ENCODE measurements at regions not wholly inside any gene's neighbourhood (a gene's known extent, or its start where the extent isn't known, plus 50 kb on each side); places are given as distances from the start of the nearest gene placed in this dataset.

DNA sequence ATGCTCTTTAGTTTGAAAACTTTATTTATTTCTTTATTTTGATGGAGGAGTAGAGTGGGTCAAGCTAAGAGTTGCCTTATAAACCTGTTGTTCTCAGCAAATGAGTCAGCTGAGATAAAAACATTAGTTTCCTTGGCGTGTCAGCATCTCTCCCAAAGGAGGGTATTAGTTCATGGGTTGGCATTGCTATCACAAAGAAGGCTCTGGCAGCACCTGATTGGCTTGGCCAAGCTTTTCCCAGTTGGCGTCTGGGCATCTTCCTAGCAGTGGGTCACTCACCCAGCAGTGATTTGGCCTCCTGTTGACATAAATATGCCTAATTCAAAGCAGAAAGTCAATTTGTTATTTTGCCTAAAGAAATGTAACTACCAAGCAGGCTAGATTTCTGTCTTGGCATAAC lies 200.7 kb upstream of the TNP1 start:
- TF ChIP-seq TCF12 (IDR thresholded peaks at IDR 0.05) = no peak
- TF ChIP-seq FOSL2 (IDR thresholded peaks at IDR 0.05; ENCODE audit: borderline replicate concordance, low read depth) = no peak
- TF ChIP-seq RFX5 (IDR thresholded peaks at IDR 0.05; ENCODE audit: low read length) = no peak
- no peak for TF ChIP-seq RXRA (IDR thresholded peaks at IDR 0.05; ENCODE audit: borderline replicate concordance, low read depth)
- TF ChIP-seq ELF1 (IDR thresholded peaks at IDR 0.05) = no peak
- TF ChIP-seq NFIC (IDR thresholded peaks at IDR 0.05; ENCODE audit: borderline replicate concordance) = no peak
- TF ChIP-seq JUND (IDR thresholded peaks at IDR 0.05) = no peak
- TF ChIP-seq, protein P1, sequence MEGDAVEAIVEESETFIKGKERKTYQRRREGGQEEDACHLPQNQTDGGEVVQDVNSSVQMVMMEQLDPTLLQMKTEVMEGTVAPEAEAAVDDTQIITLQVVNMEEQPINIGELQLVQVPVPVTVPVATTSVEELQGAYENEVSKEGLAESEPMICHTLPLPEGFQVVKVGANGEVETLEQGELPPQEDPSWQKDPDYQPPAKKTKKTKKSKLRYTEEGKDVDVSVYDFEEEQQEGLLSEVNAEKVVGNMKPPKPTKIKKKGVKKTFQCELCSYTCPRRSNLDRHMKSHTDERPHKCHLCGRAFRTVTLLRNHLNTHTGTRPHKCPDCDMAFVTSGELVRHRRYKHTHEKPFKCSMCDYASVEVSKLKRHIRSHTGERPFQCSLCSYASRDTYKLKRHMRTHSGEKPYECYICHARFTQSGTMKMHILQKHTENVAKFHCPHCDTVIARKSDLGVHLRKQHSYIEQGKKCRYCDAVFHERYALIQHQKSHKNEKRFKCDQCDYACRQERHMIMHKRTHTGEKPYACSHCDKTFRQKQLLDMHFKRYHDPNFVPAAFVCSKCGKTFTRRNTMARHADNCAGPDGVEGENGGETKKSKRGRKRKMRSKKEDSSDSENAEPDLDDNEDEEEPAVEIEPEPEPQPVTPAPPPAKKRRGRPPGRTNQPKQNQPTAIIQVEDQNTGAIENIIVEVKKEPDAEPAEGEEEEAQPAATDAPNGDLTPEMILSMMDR (IDR thresholded peaks at IDR 0.05) = no peak
- no peak for TF ChIP-seq SMC3 (IDR thresholded peaks at IDR 0.05; ENCODE audit: low read depth, low read length)
- TF ChIP-seq, protein P2, sequence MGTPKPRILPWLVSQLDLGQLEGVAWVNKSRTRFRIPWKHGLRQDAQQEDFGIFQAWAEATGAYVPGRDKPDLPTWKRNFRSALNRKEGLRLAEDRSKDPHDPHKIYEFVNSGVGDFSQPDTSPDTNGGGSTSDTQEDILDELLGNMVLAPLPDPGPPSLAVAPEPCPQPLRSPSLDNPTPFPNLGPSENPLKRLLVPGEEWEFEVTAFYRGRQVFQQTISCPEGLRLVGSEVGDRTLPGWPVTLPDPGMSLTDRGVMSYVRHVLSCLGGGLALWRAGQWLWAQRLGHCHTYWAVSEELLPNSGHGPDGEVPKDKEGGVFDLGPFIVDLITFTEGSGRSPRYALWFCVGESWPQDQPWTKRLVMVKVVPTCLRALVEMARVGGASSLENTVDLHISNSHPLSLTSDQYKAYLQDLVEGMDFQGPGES (IDR thresholded peaks at IDR 0.05; ENCODE audit: low read depth, low read length) = no peak
- TF ChIP-seq EZH2phosphoT487 (IDR thresholded peaks at IDR 0.05; ENCODE audit: borderline replicate concordance, low read depth) = no peak
- TF ChIP-seq MXI1 (IDR thresholded peaks at IDR 0.05; ENCODE audit: low read depth, low read length) = no peak
- no peak for TF ChIP-seq YY1 (IDR thresholded peaks at IDR 0.05; ENCODE audit: low read depth)
- no peak for TF ChIP-seq TEAD4 (IDR thresholded peaks at IDR 0.05; ENCODE audit: borderline replicate concordance, insufficient read depth)
- Histone ChIP-seq H3K9me3 (no peaks in the 10 kb centered on the region), H3K27me3 (ENCODE audit: insufficient read depth) (no peaks in the 10 kb centered on the region), H3K4me1 (ENCODE audit: control insufficient read depth in 1 of 2, insufficient read depth in 2 of 2, low read depth in 1 of 2, low read length in 1 of 2) (no peaks in the 10 kb centered on the region; a peak in 1 of 4 replicates), H3K9me2 (no peaks in the 10 kb centered on the region), H3K9ac (no peak overlapping the region), H3K4me3 (ENCODE audit: low read depth in 2 of 2, low read length in 1 of 2) (no peak overlapping the region), H4K20me1 (ENCODE audit: insufficient read depth) (no peaks in the 10 kb centered on the region), H2AFZ (ENCODE audit: low read depth) (no peak overlapping the region), H3K27ac (ENCODE audit: low read depth in 2 of 2, low read length in 1 of 2) (no peak overlapping the region), H3K4me2 (no peak overlapping the region), H3K79me2 (ENCODE audit: insufficient read depth) (no peaks in the 10 kb centered on the region), H3K36me3 (replicated peaks in 1 of 2; ENCODE audit: control insufficient read depth in 1 of 2, insufficient read depth in 2 of 2, low read length in 1 of 2) (no peaks in the 10 kb centered on the region), H3F3A (replicated peaks; ENCODE audit: insufficient read depth) (no peaks in the 10 kb centered on the region)
- CTCF ChIA-PET = no interaction called here
- POLR2A ChIA-PET = no interaction called here
- no peak for DNase-seq
- WGBS (ENCODE audit: low lambda C conversion rate) = 86% methylated on average over 2 of the region's 2 CpGs

DNA sequence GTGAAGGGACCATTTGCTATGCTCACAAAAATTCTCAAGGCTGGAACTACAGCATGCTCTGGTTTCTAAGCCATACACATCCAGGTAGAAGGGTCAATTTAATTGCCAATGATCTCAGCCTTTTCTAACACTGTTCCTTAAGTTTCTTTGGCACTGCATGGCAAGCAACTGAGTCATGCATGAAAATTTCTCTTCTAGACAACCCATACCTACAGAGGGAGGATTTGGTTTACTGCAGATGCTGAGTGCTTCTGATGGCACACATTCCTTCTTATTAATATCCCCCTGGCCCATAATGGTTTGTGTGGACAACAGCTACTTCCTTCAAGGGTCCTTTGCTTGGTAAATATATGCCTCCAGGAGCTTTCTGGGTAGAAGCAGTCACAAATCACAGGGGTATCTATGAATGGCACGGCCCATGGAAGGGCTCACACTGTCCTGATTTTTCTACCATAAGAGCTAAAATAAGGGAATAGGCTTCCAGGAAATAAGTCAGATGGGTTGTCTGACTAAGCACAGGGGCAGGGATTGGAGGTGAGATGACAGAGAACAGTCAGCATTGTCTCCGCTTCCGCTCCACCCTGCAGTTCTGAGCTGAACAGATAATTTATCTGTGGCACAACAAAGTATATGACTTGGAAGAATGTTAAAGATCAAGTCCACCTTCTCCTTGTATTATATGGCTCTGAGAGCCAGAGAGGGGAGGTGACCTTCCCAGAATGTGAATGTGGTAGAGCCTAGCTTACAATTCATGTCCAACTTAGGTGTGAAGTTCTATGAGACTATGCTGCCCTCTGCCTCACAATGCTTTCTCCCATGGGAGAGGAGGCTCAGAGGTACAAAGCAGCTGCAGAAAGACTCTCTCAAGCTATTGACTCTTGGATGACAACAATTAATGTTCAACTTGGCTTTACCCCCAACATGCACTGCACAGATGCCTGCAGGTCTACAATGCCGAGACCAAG lies 199.2 kb upstream of the TNP1 start:
- TF ChIP-seq TAF1 (IDR thresholded peaks at IDR 0.05; ENCODE audit: borderline replicate concordance, low read depth, low read length) (no peak), CHD2 (IDR thresholded peaks at IDR 0.05; ENCODE audit: low read length, partially characterized antibody) (no peak), YY1 (IDR thresholded peaks at IDR 0.05; ENCODE audit: low read depth) (no peak), RAD21 (IDR thresholded peaks at IDR 0.05; ENCODE audit: low read length) (no peak), SIN3A (IDR thresholded peaks at IDR 0.05; ENCODE audit: borderline replicate concordance, low read depth, low read length) (no peak), POLR2AphosphoS5 (IDR thresholded peaks at IDR 0.05; ENCODE audit: low read depth, low read length) (no peak), RXRA (IDR thresholded peaks at IDR 0.05; ENCODE audit: borderline replicate concordance, low read depth) (no peak), EZH2phosphoT487 (IDR thresholded peaks at IDR 0.05; ENCODE audit: borderline replicate concordance, low read depth) (no peak), MEF2A (IDR thresholded peaks at IDR 0.05; ENCODE audit: borderline replicate concordance, low read depth) (no peak)
- TF ChIP-seq, protein P1 (IDR thresholded peaks at IDR 0.05) = no peak
- TF ChIP-seq, protein P3, sequence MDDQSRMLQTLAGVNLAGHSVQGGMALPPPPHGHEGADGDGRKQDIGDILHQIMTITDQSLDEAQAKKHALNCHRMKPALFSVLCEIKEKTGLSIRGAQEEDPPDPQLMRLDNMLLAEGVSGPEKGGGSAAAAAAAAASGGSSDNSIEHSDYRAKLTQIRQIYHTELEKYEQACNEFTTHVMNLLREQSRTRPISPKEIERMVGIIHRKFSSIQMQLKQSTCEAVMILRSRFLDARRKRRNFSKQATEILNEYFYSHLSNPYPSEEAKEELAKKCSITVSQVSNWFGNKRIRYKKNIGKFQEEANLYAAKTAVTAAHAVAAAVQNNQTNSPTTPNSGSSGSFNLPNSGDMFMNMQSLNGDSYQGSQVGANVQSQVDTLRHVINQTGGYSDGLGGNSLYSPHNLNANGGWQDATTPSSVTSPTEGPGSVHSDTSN (IDR thresholded peaks at IDR 0.05) = no peak
- H3K4me3 ChIP-seq (ENCODE audit: low read depth in 2 of 2, low read length in 1 of 2) = no peak overlapping the region
- H3K36me3 ChIP-seq (replicated peaks in 1 of 2; ENCODE audit: control insufficient read depth in 1 of 2, insufficient read depth in 2 of 2, low read length in 1 of 2) = no peaks in the 10 kb centered on the region
- no peaks in the 10 kb centered on the region for H3K79me2 ChIP-seq (ENCODE audit: insufficient read depth)
- H2AFZ ChIP-seq (ENCODE audit: low read depth) = no peak overlapping the region
- no peak for DNase-seq
- H3K27ac ChIP-seq (ENCODE audit: low read depth in 2 of 2, low read length in 1 of 2) = no peak overlapping the region
- no peaks in the 10 kb centered on the region for H3F3A ChIP-seq (replicated peaks; ENCODE audit: insufficient read depth)
- H4K20me1 ChIP-seq (ENCODE audit: insufficient read depth) = no peaks in the 10 kb centered on the region
- H3K27me3 ChIP-seq (ENCODE audit: insufficient read depth) = no peaks in the 10 kb centered on the region
- ChIA-PET POLR2A (no interaction called here), CTCF (no interaction called here)
- no peaks in the 10 kb centered on the region for H3K9me2 ChIP-seq
- 0 out of 2 replicates have a peak overlapping the region, but pooled peaks have one; percentile 10 for H3K4me2 ChIP-seq
- no peaks in the 10 kb centered on the region; a peak in 1 of 4 replicates for H3K4me1 ChIP-seq (ENCODE audit: control insufficient read depth in 1 of 2, insufficient read depth in 2 of 2, low read depth in 1 of 2, low read length in 1 of 2)
- no peaks in the 10 kb centered on the region for H3K9me3 ChIP-seq
- WGBS (ENCODE audit: low lambda C conversion rate) = 89% methylated on average over 4 of the region's 4 CpGs
- no peak overlapping the region for H3K9ac ChIP-seq
